H54 (cell line): ENCODE measurements at regions not wholly inside any gene's neighbourhood (a gene's known extent, or its start where the extent isn't known, plus 50 kb on each side); places are given as distances from the start of the nearest gene placed in this dataset.

Experiments
- DNase-seq: peaks from one replicate; pipeline ENCODE4 v3.0.0; 2011; ENCODE audit warnings: low spot score, mixed read lengths; ENCODE audit not compliant: insufficient read length
- FAIRE-seq: peaks from 3 replicates; lab custom pipeline; 2011; peaks lifted over from hg19 to GRCh38; lab: Jason Lieb, UNC
- POLR2A ChIP-seq: IDR thresholded peaks from 2 replicates; pipeline ENCODE4 v1.6.1; 2011; ENCODE audit warnings: low read depth, mild to moderate bottlenecking, low read length

- no peak for TF ChIP-seq POLR2A
- FAIRE-seq (no peak), DNase-seq (peak; percentile 22)
Observed at GRCh38 chr6:138590796-138591709, 91.8 kb upstream of the NHSL1 start.

DNA sequence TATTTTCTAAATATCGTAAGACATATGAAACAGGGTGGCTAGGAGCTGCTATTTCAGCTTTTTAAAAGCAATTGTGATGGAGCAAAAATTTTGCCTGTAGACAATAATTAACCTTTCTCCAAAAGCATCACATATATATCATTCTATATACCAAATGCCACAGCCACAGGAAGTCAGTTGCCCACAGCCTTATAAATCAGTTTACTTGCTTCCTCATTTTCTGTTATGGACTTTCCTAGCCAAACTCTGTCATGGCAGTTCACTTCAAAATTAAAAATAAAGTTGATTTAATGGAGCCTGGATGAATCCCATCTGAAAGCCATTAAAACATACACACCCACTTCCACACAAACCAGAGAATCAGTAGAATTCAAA lies 93.4 kb upstream of the NHSL1 start:
- DNase-seq (no peak), FAIRE-seq (no peak)
- TF ChIP-seq POLR2A, result no peak

GRCh38 chr6:138593124-138593877 lies 94.0 kb upstream of the NHSL1 start:
- TF ChIP-seq POLR2A, result 0 out of 2 replicates have a peak, but pooled peaks have one; percentile 28
- DNase-seq, result peak; percentile 35
- FAIRE-seq, result peak; percentile 88

DNA sequence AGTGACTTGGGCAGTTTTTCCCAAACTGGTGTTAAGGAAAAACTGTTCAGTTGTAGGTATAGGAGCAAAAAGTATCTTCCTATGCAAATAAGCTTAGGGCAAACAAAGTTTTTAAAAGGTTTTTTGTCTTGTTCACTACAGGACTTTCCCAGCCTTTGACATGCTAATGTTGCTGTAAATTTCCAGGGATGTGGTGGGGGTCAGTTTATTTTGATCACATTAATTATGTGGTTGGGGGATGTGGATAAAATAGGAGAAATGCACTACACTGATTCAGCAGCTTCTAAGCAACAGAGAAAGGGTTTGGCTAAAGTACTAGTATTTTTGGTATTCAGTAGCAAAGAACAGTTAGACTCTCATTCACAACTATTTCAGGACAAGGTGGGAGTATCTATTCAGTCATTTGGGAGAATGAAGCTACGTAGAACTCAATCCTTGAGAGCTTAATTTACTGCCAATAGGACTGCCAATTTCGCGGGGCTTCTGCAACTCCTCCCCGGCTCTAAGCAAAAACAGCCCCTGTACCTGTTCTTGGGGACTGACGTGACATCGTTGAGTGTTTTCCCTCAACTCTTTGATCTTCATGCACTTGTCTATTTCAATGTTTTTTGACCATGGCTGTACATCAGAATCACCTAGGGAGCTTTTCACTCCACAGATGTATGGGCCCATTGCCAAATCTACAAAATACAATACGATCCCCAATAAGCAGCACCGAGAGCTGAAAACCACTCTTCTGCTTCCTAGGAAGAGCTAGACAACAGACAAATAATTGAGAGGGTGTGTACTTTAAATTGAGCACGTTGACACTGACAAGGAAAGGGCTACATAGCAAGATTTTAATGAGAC lies 94.8 kb upstream of the NHSL1 start:
- FAIRE-seq (no peak), DNase-seq (no peak)
- no peak for TF ChIP-seq POLR2A

DNA sequence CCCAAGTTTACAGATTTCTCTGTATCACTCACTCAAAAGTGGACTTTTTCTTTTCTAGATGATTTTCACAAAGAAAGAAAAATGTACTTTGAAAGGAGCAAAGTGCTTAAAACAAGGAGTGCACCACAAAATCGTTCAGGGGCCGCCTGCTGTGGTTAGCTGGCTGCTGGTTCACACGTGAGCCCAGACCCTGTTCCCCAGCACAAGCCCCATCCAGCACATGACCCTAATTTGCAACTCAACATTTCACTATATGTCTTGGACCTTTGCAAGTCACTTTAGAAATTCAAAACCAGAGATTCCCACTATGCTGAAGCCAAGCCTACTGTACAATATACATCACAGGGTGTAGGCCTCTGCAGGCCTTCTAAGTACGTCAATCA lies 95.5 kb upstream of the NHSL1 start:
- no peak for DNase-seq
- no peak for TF ChIP-seq POLR2A
- no peak for FAIRE-seq

- TF ChIP-seq POLR2A, result no peak
- DNase-seq (no peak), FAIRE-seq (no peak)
Observed at GRCh38 chr6:138596126-138596525, 96.8 kb upstream of the NHSL1 start.

DNA sequence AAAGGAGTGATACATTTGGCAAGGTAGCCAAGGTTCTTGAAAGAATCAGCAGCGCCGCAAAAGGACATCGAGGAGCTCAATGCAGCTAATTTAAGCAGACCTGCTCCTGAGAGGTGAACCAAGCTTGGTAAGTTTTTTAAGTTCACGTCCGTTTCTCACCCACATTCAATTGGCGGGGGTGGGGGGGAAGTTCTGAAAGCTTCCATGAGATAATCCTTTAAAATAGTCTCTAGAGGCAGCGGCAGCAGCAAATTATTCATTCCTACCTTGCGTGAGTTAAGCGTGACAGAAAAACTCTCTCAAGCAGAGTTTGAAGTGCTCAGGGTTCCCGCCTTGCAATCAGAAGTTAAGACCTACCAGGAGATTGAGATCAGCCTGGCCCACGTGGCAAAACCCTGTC lies 97.3 kb upstream of the NHSL1 start:
- TF ChIP-seq POLR2A, result no peak
- no peak for FAIRE-seq
- DNase-seq, result no peak

- DNase-seq, result no peak
- FAIRE-seq, result no peak
- no peak for TF ChIP-seq POLR2A
Observed at GRCh38 chr6:138597336-138597735, 98.0 kb upstream of the NHSL1 start.

DNA sequence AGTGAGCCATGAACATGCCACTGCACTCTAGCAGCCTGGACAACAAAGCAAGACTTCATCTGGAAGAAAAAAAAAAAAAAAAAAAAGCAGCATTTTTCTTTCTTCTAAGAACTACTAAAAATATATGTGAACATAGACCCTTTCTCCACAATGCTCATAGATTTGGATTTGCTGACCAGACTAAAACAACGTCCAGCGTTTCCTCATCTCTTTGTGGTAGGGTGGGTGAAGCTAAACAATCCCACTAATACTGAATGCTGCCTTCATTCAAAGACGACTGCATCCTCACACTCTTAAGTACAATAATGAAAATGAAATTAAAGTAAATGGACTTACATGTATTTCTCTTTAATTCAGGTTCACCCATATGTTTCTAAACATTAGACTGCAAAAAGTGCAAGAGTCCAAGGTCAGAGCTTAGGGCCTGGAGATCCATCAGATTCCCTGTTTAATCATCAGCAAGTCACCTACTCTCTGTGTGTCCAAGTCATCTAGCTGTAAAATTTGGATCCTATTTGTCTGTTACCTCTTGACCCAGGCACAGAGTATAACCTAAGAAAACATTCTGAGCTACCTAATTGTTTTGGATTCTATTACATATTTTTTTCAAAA lies 99.4 kb upstream of the NHSL1 start:
- DNase-seq (no peak), FAIRE-seq (no peak)
- no peak for TF ChIP-seq POLR2A

DNA sequence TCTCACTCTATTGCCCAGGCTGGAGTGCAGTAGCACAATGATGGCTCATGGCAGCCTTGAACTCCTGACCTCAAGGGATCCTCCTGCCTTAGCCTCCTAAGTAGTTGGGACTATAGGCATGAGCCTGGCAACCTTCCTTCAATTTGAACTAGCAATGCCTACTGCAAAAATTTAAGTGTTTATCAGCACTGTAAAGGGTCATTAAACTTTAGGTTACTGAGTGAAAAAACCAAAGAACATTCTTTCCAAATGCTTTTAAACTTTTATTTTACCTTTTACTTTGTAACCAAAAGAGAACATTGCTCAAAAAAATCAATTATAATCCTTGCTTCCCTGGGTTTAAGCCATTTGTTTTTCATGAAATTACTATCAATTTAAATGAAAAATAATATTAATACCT lies 101.0 kb upstream of the NHSL1 start:
- TF ChIP-seq POLR2A, result no peak
- DNase-seq (no peak), FAIRE-seq (no peak)

GRCh38 chr6:138600726-138601125 lies 101.4 kb upstream of the NHSL1 start:
- no peak for DNase-seq
- no peak for TF ChIP-seq POLR2A
- no peak for FAIRE-seq

DNA sequence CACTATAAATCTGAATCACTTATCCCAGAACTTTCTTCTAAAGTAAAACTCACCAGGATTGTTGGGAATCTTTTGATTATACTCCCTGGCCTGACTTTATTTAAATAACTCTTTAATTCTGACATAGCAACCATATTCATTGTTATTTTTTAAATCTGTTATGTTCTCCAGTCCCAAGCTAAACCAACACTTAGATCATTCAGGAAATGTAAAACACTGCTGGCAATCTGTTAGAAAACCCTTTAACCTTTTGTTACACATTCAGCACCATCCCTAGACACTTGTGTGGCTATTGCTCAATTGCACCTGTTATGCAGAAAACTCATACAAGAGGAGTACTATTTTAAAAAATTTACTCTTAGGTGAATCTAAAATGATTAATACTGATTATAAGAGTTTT lies 101.8 kb upstream of the NHSL1 start:
- DNase-seq (no peak), FAIRE-seq (no peak)
- no peak for TF ChIP-seq POLR2A

DNA sequence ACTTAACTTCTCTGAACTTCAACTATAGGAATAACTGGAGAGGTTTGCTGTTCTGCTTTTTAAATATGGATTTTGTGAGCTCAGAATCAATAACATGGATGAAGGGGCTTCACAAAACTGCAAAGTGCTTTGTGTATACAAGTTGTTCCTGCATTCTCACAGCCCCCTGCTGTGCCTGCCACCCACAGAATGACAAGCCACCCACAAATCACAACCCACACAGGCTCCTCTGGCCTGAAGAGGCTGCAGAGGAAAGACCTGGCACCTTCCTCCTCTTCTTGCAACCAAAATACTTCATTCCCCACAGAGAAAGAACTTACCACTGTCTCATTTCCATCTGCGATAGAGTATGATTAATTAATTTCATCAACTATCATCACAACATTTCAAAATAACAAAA lies 106.7 kb upstream of the NHSL1 start:
- DNase-seq (no peak), FAIRE-seq (no peak)
- no peak for TF ChIP-seq POLR2A
